Left ventricle myocardium superior (tissue), 1 donor: ENCODE measurements at regions not wholly inside any gene's neighbourhood (a gene's known extent, or its start where the extent isn't known, plus 50 kb on each side); places are given as distances from the start of the nearest gene placed in this dataset.

ENCODE experiments used
- ATAC-seq: fragments of 200-7000 bp; cut with Tn5 transposase; one replicate; pipeline ENCODE4 v1.9.1; 2020; ENCODE audit warnings: mild to moderate bottlenecking, moderate library complexity
- DNase-seq: peaks from one replicate; pipeline ENCODE4 v3.0.0-alpha.2; 2020
- intact Hi-C: fragments of 100-400 bp; cut with micrococcal nuclease; formaldehyde crosslinking; loops from one replicate; pipeline ENCODE4 v1.11.0; 2022
- donor health status: DM: no; HTN: yes; CAD: no; lungs with severe emphysema.

DNA sequence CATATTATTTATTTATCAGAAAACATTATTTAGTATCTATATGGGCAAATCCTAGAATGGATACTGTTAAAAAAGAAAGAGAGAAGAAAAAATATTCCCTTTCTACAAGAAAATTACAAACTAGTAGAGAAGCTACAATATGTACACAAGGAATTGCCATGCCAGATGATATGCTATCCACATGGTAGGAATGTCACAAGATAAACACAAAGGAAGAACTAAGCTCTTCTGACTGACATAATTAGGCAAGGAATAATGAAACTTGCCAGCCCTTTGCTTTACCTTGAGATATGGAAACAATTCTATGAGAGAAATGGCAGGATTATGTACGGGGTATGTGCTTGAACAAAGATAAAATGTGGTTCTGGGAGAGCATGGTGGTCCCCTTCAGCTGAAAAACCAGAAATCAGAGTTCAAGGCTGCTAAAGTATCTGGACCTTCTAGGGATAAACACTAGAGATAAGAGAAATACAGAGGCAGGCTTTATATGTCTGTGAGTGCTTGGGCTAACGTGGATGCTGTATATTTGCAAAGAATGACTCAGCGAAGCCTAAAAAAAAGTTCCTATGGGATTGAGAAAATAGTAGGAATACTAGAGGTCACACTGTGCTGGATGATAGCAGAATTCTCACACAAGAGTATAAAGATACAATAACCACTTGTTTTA lies 451.6 kb downstream of the TLE1 start:
- DNase-seq (no peak), ATAC-seq (no peak)
- intact Hi-C loops, result no loop called here

DNA sequence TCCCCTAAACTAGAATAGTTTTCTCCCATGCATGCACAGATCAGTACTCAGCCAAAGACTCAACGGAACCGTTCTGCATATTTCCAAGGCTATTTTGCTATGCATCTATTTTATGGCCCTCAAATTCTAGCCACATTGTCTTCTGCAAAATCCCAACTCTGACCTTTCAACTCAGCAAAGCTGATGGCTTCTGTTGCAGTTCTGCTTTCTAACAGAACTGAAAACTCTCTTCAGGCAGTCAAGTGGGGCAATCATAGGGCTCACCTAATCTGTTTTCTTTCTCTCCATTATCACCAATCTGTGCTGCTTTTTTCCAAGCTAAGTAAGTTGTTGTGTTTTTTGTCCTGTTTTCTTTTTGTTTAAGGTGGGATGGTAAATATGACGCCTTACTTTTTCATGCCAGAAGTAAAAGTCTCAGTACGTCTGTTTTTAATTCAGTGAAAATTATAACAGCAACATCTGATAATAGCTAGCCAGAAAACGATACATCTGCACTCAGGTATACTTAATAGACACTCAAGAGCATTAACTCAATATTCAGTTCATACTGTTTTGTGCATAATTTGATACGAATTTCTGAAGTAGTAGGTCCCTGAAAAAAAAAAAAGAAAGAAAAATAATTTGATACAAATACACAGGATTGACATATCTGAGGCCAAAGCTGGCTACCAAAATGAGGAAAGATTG lies 454.3 kb downstream of the TLE1 start:
- ATAC-seq (no peak), DNase-seq (no peak)
- intact Hi-C loops, result no loop called here

DNA sequence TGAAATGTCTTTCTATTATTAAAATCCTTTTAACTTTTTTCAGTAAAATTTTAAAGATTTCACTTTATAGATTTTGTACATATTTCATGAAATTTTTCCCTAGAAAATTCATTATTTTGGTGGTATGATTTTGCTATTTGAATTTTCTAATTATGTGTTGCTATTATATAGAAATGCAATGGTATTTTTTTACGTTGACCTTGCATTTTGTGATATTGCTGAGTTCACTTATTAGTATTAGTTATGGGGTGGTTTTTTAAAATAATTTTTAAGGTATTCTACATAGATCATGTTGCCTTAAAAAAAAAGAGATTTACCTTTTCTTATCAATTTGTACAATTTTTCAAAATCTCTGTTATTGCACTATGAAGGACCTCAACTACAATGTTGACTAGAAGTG lies 458.3 kb downstream of the TLE1 start:
- intact Hi-C loops, result no loop called here
- ATAC-seq (no peak), DNase-seq (no peak)

GRCh38 chr9:81227507-81228245 lies 461.7 kb downstream of the TLE1 start:
- DNase-seq, result no peak
- intact Hi-C loops, result no loop called here
- ATAC-seq, result no peak

DNA sequence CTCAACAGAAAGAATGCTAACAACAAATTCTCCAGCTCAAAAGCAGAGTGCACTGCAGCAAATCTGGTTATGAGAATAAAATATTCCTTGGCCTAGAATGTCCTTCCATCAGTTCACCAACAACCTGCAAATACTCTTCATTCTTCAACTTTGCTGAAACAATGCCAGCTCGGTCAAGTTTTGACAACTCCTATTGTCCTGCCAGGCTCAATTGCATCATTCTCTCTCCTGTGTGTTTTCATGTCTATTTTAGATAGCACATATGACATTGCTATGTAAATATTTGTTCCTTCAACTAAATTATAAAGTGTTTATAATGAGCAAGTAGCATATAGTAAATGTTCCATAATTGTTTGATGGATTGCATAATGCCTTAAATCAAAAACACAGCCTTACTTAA lies 463.8 kb downstream of the TLE1 start:
- ATAC-seq (no peak), DNase-seq (no peak)

DNA sequence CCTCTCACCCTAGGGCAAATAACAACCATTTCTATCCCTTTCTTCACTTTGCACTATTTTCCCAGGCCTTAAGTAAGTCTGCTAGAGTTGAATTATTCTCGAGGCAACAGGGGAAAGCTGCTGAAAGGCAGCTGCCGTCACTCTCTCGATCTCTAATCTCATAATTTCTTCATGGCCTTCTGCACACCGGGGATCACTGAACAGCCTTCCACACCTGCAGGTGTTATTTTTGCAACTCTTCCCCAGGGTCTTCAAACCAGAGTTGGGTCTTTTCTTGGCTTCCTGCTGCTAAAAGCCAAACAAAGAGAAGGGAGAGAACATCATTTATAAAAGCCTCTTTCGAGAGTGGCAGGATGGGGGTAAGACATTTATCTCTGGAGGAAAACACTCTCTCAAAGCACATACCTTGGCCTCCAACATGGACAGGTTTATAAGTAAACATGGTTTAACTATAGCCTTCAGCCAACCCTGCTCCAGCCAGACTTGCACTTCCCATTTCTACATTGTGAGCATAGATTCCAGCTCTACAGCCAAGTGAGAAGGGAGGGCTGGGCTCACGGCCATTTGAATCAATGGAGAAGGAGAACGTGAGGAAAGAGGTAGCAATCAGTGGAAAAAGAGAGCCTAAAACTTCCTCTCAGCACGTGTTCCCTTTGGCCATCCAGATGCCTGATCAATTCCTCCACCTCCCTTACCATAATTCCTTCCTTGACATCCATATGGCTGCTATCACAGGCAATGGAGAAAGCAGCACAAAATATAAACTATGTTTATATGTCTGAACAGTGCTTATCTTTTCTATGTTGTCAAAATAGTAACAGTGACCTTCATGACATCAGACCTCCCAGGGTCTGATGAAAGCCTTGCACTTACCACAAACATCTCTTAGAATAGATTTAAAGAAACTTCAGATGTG lies 464.9 kb downstream of the TLE1 start:
- ATAC-seq, result no peak
- intact Hi-C loops, result no loop called here
- DNase-seq, result no peak

More for the DNA sequence above, 463.8 kb downstream of the TLE1 start:
- intact Hi-C loops, result no loop called here

DNA sequence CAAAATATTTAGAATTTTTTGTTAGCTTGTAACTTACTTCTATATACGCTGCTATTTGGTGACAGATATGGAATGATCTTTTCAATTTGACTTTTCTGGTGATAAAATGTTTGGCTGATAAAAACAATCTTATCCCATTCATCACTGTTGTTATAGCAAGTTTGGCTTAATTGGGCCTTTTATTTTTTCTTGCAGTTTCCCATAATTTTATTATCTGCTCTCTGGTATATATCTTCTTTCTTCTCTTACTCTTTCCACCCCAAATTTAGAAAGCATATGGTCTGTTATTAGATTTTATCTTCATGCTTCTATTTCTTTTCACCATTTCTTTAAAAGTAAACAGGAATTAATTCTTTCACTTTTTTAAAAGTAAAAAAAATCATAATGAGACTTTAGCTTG lies 474.4 kb downstream of the TLE1 start:
- ATAC-seq, result no peak
- intact Hi-C loops, result no loop called here
- DNase-seq, result no peak

DNA sequence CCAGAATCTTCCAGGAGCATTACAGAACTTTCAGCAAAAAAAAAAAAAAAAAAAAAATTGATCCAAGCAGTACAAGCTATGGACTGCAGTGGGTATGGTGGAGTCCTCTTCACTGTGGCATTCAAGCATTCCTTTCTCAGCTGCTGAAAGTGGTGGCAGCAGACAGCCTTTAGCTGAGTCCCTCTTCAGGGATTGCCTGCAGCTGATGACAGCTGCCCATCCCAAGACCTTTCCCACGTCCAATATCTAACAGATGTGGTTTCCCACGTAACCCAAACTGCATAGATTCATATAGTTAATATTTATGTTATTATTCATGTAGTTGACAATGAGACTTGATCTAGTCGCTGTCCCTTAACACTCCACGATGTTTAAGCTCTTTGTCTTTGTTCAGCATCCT lies 475.9 kb downstream of the TLE1 start:
- intact Hi-C loops, result no loop called here
- no peak for ATAC-seq

GRCh38 chr9:81211741-81212140 lies 477.6 kb downstream of the TLE1 start:
- ATAC-seq, result no peak
- DNase-seq, result no peak
- intact Hi-C loops, result no loop called here

More for the DNA sequence above, 475.9 kb downstream of the TLE1 start:
- DNase-seq, result no peak

- ATAC-seq, result no peak
- intact Hi-C loops, result no loop called here
- no peak for DNase-seq
Measured at GRCh38 chr9:81207651-81208050, 481.7 kb downstream of the TLE1 start.

- no peak for ATAC-seq
- no peak for DNase-seq
- intact Hi-C loops, result no loop called here
Measured at GRCh38 chr9:81202292-81202691, 487.1 kb downstream of the TLE1 start.

- intact Hi-C loops, result no loop called here
- DNase-seq, result no peak
- no peak for ATAC-seq
Measured at GRCh38 chr9:81195206-81195605, 494.1 kb downstream of the TLE1 start.

GRCh38 chr9:81193362-81194339 lies 495.7 kb downstream of the TLE1 start:
- intact Hi-C loops, result no loop called here
- DNase-seq (no peak), ATAC-seq (no peak)

GRCh38 chr9:81191222-81191621 lies 498.1 kb downstream of the TLE1 start:
- intact Hi-C loops, result no loop called here
- DNase-seq (no peak), ATAC-seq (no peak)

DNA sequence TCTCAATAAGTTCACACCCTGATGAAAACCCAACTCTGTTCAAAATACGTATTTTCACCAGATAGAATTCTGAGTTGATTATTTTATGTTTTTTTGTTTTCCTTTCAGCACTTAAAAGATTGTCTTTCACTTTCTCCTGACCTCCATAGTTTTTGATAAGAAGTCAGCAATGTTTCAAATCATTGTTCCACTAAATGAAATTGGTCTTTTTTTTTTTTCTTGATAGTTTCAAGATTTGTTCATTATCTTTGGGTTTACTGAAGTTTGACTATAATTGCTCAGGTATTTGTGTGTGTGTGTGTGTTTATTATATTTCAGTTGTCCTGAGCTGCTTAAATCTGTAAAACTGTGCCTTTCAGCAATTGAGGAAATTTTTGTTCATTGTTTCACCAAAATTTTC lies 498.7 kb downstream of the TLE1 start:
- intact Hi-C loops, result no loop called here
- ATAC-seq (no peak), DNase-seq (no peak)

DNA sequence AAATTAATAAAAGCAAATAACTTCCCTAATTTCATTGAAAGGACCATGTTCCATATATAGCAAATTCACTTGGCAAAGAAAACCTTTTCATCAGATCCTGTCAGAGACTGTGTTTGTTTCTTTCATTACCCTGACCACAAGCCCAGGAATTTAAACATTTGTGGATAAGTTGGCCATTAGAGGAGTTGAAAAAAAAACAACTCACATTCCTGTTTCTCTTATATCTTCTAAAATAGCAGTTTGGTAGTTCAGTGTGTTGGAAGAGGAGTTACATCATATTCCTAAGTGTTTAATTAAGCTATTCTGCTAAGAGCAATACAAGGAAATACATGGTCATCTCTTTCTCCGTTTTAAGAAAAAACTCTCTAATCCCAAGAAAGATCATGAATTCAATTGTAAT lies 505.6 kb downstream of the TLE1 start:
- intact Hi-C loops, result no loop called here
- no peak for ATAC-seq
- no peak for DNase-seq

GRCh38 chr9:81182431-81182830 lies 506.9 kb downstream of the TLE1 start:
- intact Hi-C loops, result no loop called here
- ATAC-seq, result no peak
- no peak for DNase-seq

DNA sequence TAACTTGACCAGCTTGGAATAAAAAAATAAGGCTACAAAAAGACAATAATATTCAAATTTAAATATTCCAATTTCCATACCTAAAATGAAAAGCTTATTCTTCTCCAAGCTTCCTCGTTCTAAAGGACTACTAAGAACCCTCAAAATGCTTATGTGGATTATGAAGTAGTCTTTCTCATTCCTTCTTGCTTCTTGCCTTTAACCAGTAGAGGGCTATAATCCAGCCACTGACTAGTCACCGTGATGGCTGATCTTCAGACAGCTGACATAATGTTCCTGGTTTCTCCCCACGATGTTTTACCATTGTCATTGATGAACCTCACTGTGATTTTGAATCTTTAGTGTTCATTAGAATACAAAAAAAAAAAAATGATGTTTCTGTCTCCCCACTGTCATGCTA lies 515.3 kb downstream of the TLE1 start:
- intact Hi-C loops, result no loop called here
- ATAC-seq, result no peak
- no peak for DNase-seq
